Endodermal cell (in vitro differentiated cells): ENCODE measurements at regions not wholly inside any gene's neighbourhood (a gene's known extent, or its start where the extent isn't known, plus 50 kb on each side); places are given as distances from the start of the nearest gene placed in this dataset.

Experiments used
- DNase-seq: peaks from one replicate; pipeline ENCODE4 v3.0.0-alpha.2; 2017
- H3K27ac ChIP-seq: 2 replicates; pipeline ENCODE4 v1.5.1; 2013; ENCODE audit warnings: mild to moderate bottlenecking, low read depth, low read length, moderate library complexity
- H3K27me3 ChIP-seq: 2 replicates; pipeline ENCODE4 v1.6.1; 2013; ENCODE audit warnings: mild to moderate bottlenecking, low read length, moderate library complexity; ENCODE audit not compliant: insufficient read depth, control insufficient read depth, poor library complexity, severe bottlenecking
- H3K36me3 ChIP-seq: 2 replicates; pipeline ENCODE4 v1.7.0; 2013; ENCODE audit warnings: mild to moderate bottlenecking, low read length, moderate library complexity; ENCODE audit not compliant: control insufficient read depth, insufficient read depth
- H3K4me1 ChIP-seq: one replicate; pipeline ENCODE4 v1.7.0; 2013; ENCODE audit warnings: low read length; ENCODE audit not compliant: control insufficient read depth, insufficient read depth
- H3K4me3 ChIP-seq: 2 replicates; pipeline ENCODE4 v1.5.1; 2013; ENCODE audit warnings: mild to moderate bottlenecking, low read length, moderate library complexity
- H3K9ac ChIP-seq: 2 replicates; pipeline ENCODE4 v1.6.1; 2013; ENCODE audit warnings: mild to moderate bottlenecking, low read length, moderate library complexity; ENCODE audit not compliant: poor library complexity, severe bottlenecking; ENCODE audit errors: extremely low read depth
- H3K9me3 ChIP-seq: 2 replicates; pipeline ENCODE4 v1.6.1; 2013; ENCODE audit warnings: mild to moderate bottlenecking, low read length, moderate library complexity; ENCODE audit not compliant: control insufficient read depth
- H3K27ac Mint-ChIP-seq: 2 replicates; pipeline ENCODE4 v1.8.0; 2020; ENCODE audit warnings: mixed read lengths
- H3K27me3 Mint-ChIP-seq: 2 replicates; pipeline ENCODE4 v1.8.0; 2021; ENCODE audit warnings: mild to moderate bottlenecking, mixed read lengths; ENCODE audit not compliant: insufficient read depth
- H3K36me3 Mint-ChIP-seq: 2 replicates; pipeline ENCODE4 v1.8.0; 2020; ENCODE audit warnings: low read depth, mixed read lengths
- H3K4me1 Mint-ChIP-seq: 2 replicates; pipeline ENCODE4 v1.8.0; 2020; ENCODE audit warnings: mixed read lengths
- H3K4me3 Mint-ChIP-seq: 2 replicates; pipeline ENCODE4 v1.8.0; 2020; ENCODE audit warnings: mild to moderate bottlenecking, moderate library complexity, mixed read lengths
- H3K9me3 Mint-ChIP-seq: 2 replicates; pipeline ENCODE4 v1.8.0; 2020; ENCODE audit warnings: mild to moderate bottlenecking, mixed read lengths
- WGBS, 2 experiments: methylation state at CpG; one replicate each; pipeline versions ENCODE4 v1.1.5 to v1.1.7; 2013; ENCODE audit warnings: missing lambda C conversion rate in 2 of 2, mixed read lengths in 1 of 2; ENCODE audit not compliant: insufficient coverage in 1 of 2, insufficient read length in 1 of 2; 5-methylcytosine and 5-hydroxymethylcytosine counted together
- TF ChIP-seq, protein P1 (sequence below): fragments of 200-600 bp; sonication (generic); conservative IDR thresholded peaks from 2 replicates; pipeline ENCODE4 v1.5.0; 2021; ENCODE audit warnings: antibody characterized with exemption, mild to moderate bottlenecking

DNA sequence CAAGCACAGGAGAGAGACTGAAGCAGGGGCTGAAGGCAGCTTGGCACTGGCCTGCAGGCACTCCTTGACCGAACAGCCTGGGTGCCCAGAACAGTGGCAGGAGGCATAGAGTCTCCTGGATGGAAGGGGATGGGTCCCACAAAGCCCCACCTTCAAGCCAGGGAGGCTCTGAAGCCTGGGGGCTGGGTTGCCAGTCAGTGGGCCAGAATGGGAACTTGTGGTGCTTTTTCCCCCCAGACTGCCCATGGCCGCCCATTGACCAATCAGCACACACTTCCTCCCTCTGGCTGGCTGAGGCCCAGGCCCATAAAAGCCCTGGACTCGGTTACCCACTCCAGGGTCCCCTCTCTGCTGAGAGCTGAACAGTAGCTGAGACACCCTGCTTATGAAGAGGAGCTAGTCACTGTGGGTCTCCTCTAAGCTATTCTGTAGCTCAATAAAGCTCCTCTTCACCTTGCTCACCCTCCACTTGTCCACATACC, 109.6 kb downstream of the ELAPOR2 start:
- Histone ChIP-seq H3K27ac (no peak overlapping the region), H3K4me1 (peaks cover 24% of the 10 kb centered on the region), H3K9me3 (no peaks in the 10 kb centered on the region), H3K4me3 (no peak overlapping the region), H3K27me3 (no peaks in the 10 kb centered on the region), H3K36me3 (peaks cover 23% of the 10 kb centered on the region), H3K9ac (no peak overlapping the region)
- no peak overlapping the region for H3K27ac Mint-ChIP-seq
- no peak overlapping the region for H3K4me3 Mint-ChIP-seq
- H3K27me3 Mint-ChIP-seq = no peaks in the 10 kb centered on the region
- H3K4me1 Mint-ChIP-seq = peaks cover 55% of the 10 kb centered on the region
- WGBS, 2 experiments = 89% methylated on average over 3 of the region's 3 CpGs; no CpG with 5 or more reads in 1 of the 2 experiments
- TF ChIP-seq, protein P1, sequence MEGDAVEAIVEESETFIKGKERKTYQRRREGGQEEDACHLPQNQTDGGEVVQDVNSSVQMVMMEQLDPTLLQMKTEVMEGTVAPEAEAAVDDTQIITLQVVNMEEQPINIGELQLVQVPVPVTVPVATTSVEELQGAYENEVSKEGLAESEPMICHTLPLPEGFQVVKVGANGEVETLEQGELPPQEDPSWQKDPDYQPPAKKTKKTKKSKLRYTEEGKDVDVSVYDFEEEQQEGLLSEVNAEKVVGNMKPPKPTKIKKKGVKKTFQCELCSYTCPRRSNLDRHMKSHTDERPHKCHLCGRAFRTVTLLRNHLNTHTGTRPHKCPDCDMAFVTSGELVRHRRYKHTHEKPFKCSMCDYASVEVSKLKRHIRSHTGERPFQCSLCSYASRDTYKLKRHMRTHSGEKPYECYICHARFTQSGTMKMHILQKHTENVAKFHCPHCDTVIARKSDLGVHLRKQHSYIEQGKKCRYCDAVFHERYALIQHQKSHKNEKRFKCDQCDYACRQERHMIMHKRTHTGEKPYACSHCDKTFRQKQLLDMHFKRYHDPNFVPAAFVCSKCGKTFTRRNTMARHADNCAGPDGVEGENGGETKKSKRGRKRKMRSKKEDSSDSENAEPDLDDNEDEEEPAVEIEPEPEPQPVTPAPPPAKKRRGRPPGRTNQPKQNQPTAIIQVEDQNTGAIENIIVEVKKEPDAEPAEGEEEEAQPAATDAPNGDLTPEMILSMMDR = no peak
- H3K36me3 Mint-ChIP-seq = peaks cover 14% of the 10 kb centered on the region
- no peak for DNase-seq
- H3K9me3 Mint-ChIP-seq = no peaks in the 10 kb centered on the region

DNA sequence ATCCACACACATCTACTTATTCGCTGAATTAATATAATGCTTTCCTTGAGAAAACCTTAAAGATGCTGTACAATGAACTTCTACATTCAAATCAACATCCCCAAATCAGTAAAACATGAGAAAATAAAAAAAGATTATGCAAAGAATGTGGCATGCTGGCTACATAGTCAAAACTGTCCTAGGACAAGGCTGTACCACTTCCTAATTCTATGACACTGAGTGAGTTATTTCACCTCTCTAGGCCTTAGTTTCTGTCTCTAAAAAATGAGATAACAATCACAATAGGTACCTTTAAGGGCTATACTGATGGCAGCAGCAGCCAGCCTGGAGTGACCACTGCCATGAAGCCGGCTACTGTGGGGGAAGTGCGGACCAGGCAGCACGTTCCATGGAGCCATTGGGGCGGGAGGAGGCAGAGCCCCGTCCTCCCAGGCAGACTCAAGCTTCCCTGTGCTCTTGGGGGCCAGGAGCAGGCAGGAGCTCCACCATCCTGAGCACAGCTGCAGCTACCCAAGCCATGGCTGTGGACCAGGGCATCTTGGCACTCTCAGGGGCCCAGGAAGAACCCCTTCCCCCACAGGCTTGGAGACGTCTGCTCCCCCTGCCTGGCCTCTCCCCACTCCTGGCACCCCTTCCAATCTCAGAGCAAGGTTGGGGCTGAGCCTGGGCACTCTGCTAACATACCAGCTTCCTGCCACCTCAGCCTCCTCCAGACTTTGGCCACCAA, 110.2 kb downstream of the ELAPOR2 start:
- WGBS, 2 experiments = 73 to 84% methylated on average over 2 to 7 of the region's 7 CpGs
- Histone ChIP-seq H3K27me3 (no peaks in the 10 kb centered on the region), H3K9me3 (no peaks in the 10 kb centered on the region), H3K4me3 (no peak overlapping the region), H3K36me3 (peaks cover 23% of the 10 kb centered on the region), H3K4me1 (peaks cover 27% of the 10 kb centered on the region), H3K27ac (no peak overlapping the region), H3K9ac (no peak overlapping the region)
- peaks cover 16% of the 10 kb centered on the region for H3K36me3 Mint-ChIP-seq
- H3K27ac Mint-ChIP-seq = no peak overlapping the region
- H3K9me3 Mint-ChIP-seq = no peaks in the 10 kb centered on the region
- peak; percentile 63 for DNase-seq
- H3K4me3 Mint-ChIP-seq = no peak overlapping the region
- peaks cover 57% of the 10 kb centered on the region for H3K4me1 Mint-ChIP-seq
- H3K27me3 Mint-ChIP-seq = no peaks in the 10 kb centered on the region
- TF ChIP-seq, protein P1 = no peak

DNA sequence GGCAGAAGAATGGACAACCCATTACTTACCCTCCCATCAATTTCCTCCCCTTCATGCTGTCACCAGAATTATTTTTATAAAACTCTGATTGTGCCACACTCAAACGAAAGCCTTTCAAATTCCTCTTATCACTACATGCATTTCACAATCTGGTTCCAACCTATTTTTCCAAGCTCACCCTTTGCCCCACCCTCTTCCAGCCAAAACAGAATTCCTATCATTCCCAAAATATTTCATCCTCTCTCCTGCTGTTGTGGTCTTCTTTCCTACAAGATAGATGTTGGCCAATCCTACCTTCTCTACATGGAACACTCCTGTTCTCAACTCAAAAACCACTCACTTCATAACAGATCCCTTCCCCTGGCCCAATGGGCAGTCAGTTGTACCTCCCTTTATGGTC, 111.5 kb downstream of the ELAPOR2 start:
- Mint-ChIP-seq H3K9me3 (no peaks in the 10 kb centered on the region), H3K4me1 (peaks cover 58% of the 10 kb centered on the region), H3K4me3 (no peak overlapping the region), H3K27me3 (no peaks in the 10 kb centered on the region), H3K27ac (no peak overlapping the region), H3K36me3 (peaks cover 14% of the 10 kb centered on the region)
- Histone ChIP-seq H3K27me3 (no peaks in the 10 kb centered on the region), H3K36me3 (peaks cover 23% of the 10 kb centered on the region), H3K9ac (no peak overlapping the region), H3K9me3 (no peaks in the 10 kb centered on the region), H3K27ac (no peak overlapping the region), H3K4me3 (peak overlapping the region; percentile 37), H3K4me1 (peaks cover 30% of the 10 kb centered on the region)
- WGBS, 2 experiments = 78 to 83% methylated on average over 1 of the region's 1 CpG
- DNase-seq = no peak
- TF ChIP-seq, protein P1 = no peak
